ENCODE measurements at regions not wholly inside any gene's neighbourhood (a gene's known extent, or its start where the extent isn't known, plus 50 kb on each side); places are given as distances from the start of the nearest gene placed in this dataset.
A peak's percentile ranks its signal among the peaks of the same experiment; 100 is the strongest.
"Not testable (repeated sequence)": the region's sequence is repeated elsewhere in the genome, so short reads cannot be mapped to it uniquely, and the experiment has no call there.

DNA sequence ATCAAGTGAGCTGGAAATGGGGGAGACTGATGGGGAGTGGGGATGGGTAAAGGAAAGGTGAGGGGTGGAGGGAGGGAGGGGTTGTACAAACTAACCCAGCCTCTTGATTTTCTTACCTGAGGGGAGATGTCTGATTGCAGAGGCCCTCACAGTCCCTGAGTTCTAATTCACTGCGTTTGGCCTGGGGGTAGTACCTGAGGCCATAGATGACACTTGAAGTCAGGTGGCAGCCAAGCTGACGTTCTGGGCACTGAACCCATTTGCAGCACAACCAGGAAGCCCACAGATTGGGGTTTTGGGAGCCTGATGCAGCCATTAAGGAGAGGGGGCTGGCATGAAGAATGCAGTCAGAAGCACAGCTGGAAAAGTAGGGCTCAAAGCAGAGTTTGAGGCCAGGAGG lies 153.8 kb upstream of the DTNBP1 start:
- Mint-ChIP-seq H3K4me3 (ENCODE audit: unreplicated experiment) (no peak overlapping the region), H3K4me1 (ENCODE audit: low read depth, unreplicated experiment) (no peaks in the 10 kb centered on the region), H3K36me3 (ENCODE audit: insufficient read depth, unreplicated experiment) (no peaks in the 10 kb centered on the region), H3K27ac (ENCODE audit: unreplicated experiment) (no peak overlapping the region), H3K27me3 (ENCODE audit: insufficient read depth, unreplicated experiment) (peaks cover 3% of the 10 kb centered on the region), H3K9me3 (ENCODE audit: unreplicated experiment) (no peaks in the 10 kb centered on the region)
- no peaks in the 10 kb centered on the region for H3K27me3 ChIP-seq (replicated peaks; ENCODE audit: control insufficient read depth, insufficient read depth, low read length)
- no peak overlapping the region for H3K4me3 ChIP-seq (ENCODE audit: low read depth, low read length)
- no peaks in the 10 kb centered on the region for H3K4me1 ChIP-seq
- BruUV-seq (replicated peaks): no TSS peak
- POLR2A ChIA-PET: no interaction called here
- DNase-seq: peak in 1 of 2 experiments; percentile 44
- TF ChIP-seq, protein P1, sequence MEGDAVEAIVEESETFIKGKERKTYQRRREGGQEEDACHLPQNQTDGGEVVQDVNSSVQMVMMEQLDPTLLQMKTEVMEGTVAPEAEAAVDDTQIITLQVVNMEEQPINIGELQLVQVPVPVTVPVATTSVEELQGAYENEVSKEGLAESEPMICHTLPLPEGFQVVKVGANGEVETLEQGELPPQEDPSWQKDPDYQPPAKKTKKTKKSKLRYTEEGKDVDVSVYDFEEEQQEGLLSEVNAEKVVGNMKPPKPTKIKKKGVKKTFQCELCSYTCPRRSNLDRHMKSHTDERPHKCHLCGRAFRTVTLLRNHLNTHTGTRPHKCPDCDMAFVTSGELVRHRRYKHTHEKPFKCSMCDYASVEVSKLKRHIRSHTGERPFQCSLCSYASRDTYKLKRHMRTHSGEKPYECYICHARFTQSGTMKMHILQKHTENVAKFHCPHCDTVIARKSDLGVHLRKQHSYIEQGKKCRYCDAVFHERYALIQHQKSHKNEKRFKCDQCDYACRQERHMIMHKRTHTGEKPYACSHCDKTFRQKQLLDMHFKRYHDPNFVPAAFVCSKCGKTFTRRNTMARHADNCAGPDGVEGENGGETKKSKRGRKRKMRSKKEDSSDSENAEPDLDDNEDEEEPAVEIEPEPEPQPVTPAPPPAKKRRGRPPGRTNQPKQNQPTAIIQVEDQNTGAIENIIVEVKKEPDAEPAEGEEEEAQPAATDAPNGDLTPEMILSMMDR (IDR thresholded peaks at IDR 0.05; ENCODE audit: insufficient read depth in 1 of 2, low read depth in 1 of 2, low read length in 1 of 2, severe bottlenecking in 1 of 2, unreplicated experiment in 1 of 2): no peak
- CTCF ChIA-PET: interaction anchor here (0.6 kb wide), 1 partner anchor 83 kb away, joined by 9 read pairs; no protein-coding TSS in a partner anchor
- intact Hi-C loops (cut with micrococcal nuclease; ENCODE audit: unreplicated experiment): no loop called here
- no peaks in the 10 kb centered on the region for H3K36me3 ChIP-seq (ENCODE audit: control insufficient read depth, insufficient read depth, low read length)
- no peaks in the 10 kb centered on the region for H3K9me3 ChIP-seq

DNA sequence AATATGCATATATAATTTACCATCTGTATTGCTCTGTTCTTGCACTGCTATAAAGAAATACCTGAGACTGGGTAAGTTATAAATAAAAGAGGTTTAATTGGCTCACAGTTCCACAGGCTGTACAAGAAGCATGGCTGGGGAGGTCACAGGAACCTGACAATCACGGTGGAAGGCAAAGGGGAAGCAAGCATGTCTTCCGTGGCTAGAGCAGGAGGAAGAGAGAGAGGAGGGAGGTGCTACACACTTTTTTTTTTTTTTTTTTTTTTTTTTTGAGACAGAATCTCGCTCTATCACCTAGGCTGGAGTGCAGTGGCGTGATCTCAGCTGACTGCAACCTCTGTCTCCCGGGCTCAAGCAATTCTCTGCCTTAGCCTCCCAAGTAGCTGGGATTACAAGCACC lies 150.9 kb upstream of the DTNBP1 start:
- H3K36me3 ChIP-seq (ENCODE audit: control insufficient read depth, insufficient read depth, low read length); H3K9me3 Mint-ChIP-seq (ENCODE audit: unreplicated experiment); H3K4me1 Mint-ChIP-seq (ENCODE audit: low read depth, unreplicated experiment); H3K9me3 ChIP-seq; H3K4me3 ChIP-seq (ENCODE audit: low read depth, low read length); DNase-seq; H3K27me3 Mint-ChIP-seq (ENCODE audit: insufficient read depth, unreplicated experiment); intact Hi-C loops (cut with micrococcal nuclease; ENCODE audit: unreplicated experiment); BruUV-seq (replicated peaks); CTCF ChIA-PET; H3K27ac Mint-ChIP-seq (ENCODE audit: unreplicated experiment); H3K4me1 ChIP-seq; H3K36me3 Mint-ChIP-seq (ENCODE audit: insufficient read depth, unreplicated experiment); POLR2A ChIA-PET; H3K27me3 ChIP-seq (replicated peaks; ENCODE audit: control insufficient read depth, insufficient read depth, low read length); H3K4me3 Mint-ChIP-seq (ENCODE audit: unreplicated experiment): not testable (repeated sequence)

DNA sequence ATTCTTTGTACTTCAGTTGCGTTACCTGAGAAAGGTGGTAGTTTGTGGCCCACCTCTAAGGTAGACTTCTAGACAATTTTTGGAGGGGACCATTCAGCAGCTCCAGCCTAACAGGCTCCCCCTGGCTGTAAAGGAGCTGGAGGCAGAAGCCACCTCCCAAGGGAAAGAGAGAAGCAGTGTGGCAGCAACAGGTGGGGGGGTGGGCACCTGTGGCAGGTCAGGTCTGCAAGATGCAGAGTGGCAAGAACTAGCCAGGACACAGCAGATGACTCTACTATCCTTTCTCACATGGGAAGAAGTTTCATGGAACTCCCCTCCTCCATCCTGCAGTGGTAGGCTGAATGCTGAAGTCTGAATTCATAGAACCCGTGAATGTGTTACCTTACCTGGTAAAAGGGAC lies 148.3 kb upstream of the DTNBP1 start:
- no peaks in the 10 kb centered on the region for H3K36me3 Mint-ChIP-seq (ENCODE audit: insufficient read depth, unreplicated experiment)
- H3K9me3 ChIP-seq: no peaks in the 10 kb centered on the region
- no peaks in the 10 kb centered on the region for H3K36me3 ChIP-seq (ENCODE audit: control insufficient read depth, insufficient read depth, low read length)
- no peak overlapping the region for H3K27ac Mint-ChIP-seq (ENCODE audit: unreplicated experiment)
- H3K27me3 ChIP-seq (replicated peaks; ENCODE audit: control insufficient read depth, insufficient read depth, low read length): no peaks in the 10 kb centered on the region
- TF ChIP-seq, protein P1 (IDR thresholded peaks at IDR 0.05; ENCODE audit: insufficient read depth in 1 of 2, low read depth in 1 of 2, low read length in 1 of 2, severe bottlenecking in 1 of 2, unreplicated experiment in 1 of 2): no peak
- no peaks in the 10 kb centered on the region for H3K4me1 Mint-ChIP-seq (ENCODE audit: low read depth, unreplicated experiment)
- H3K4me1 ChIP-seq: no peaks in the 10 kb centered on the region
- peaks cover 2% of the 10 kb centered on the region for H3K27me3 Mint-ChIP-seq (ENCODE audit: insufficient read depth, unreplicated experiment)
- H3K4me3 Mint-ChIP-seq (ENCODE audit: unreplicated experiment): no peak overlapping the region
- POLR2A ChIA-PET: no interaction called here
- CTCF ChIA-PET: interaction anchor here (1.0 to 1.1 kb wide), 2 partner anchors 120 to 318 kb away, joined by 5 to 9 read pairs; partner anchors contain the start of gene MYLIP
- no peaks in the 10 kb centered on the region for H3K9me3 Mint-ChIP-seq (ENCODE audit: unreplicated experiment)
- H3K4me3 ChIP-seq (ENCODE audit: low read depth, low read length): no peak overlapping the region
- no TSS peak for BruUV-seq (replicated peaks)
- intact Hi-C loops (cut with micrococcal nuclease; ENCODE audit: unreplicated experiment): no loop called here
- no peak for DNase-seq

DNA sequence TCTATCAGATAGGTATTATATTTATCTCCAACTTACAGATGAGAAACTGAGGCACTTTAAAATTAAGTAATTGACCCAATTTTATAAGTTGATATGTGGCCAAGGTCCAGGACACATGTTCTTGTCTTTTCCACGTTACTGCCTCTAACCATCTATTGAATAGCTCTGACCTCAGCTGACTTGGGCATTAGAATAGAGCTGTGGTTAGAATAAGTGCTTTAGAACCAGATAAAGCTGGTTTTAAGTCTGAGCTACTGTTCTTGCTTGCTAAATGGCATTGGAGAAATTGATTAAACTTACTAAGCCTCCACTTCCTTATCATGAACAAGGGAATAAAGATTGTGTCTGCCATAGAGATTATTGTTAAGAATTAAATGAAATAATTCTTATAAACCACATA lies 147.8 kb upstream of the DTNBP1 start:
- TF ChIP-seq, protein P1 (IDR thresholded peaks at IDR 0.05; ENCODE audit: insufficient read depth in 1 of 2, low read depth in 1 of 2, low read length in 1 of 2, severe bottlenecking in 1 of 2, unreplicated experiment in 1 of 2): no peak
- ChIA-PET CTCF (interaction anchor here (1.0 to 1.1 kb wide), 2 partner anchors 119 to 318 kb away, joined by 5 to 9 read pairs; partner anchors contain the start of gene MYLIP), POLR2A (no interaction called here)
- H3K4me1 Mint-ChIP-seq (ENCODE audit: low read depth, unreplicated experiment): no peaks in the 10 kb centered on the region
- BruUV-seq (replicated peaks): no TSS peak
- no peaks in the 10 kb centered on the region for H3K36me3 ChIP-seq (ENCODE audit: control insufficient read depth, insufficient read depth, low read length)
- no peaks in the 10 kb centered on the region for H3K4me1 ChIP-seq
- no peaks in the 10 kb centered on the region for H3K9me3 Mint-ChIP-seq (ENCODE audit: unreplicated experiment)
- no peak for DNase-seq
- peaks cover 2% of the 10 kb centered on the region for H3K27me3 Mint-ChIP-seq (ENCODE audit: insufficient read depth, unreplicated experiment)
- no peaks in the 10 kb centered on the region for H3K27me3 ChIP-seq (replicated peaks; ENCODE audit: control insufficient read depth, insufficient read depth, low read length)
- H3K9me3 ChIP-seq: no peaks in the 10 kb centered on the region
- no peak overlapping the region for H3K4me3 Mint-ChIP-seq (ENCODE audit: unreplicated experiment)
- H3K36me3 Mint-ChIP-seq (ENCODE audit: insufficient read depth, unreplicated experiment): no peaks in the 10 kb centered on the region
- intact Hi-C loops (cut with micrococcal nuclease; ENCODE audit: unreplicated experiment): no loop called here
- no peak overlapping the region for H3K27ac Mint-ChIP-seq (ENCODE audit: unreplicated experiment)
- H3K4me3 ChIP-seq (ENCODE audit: low read depth, low read length): no peak overlapping the region
